EL (cell line): ENCODE measurements at regions not wholly inside any gene's neighbourhood (a gene's known extent, or its start where the extent isn't known, plus 50 kb on each side); places are given as distances from the start of the nearest gene placed in this dataset.
"Not testable (repeated sequence)": the region's sequence is repeated elsewhere in the genome, so short reads cannot be mapped to it uniquely, and the experiment has no call there.

Experiments used
- DNase-seq: peaks from one replicate; pipeline ENCODE4 v3.0.0-alpha.2; 2016

- no peak for DNase-seq
These were observed 199.8 kb upstream of the CNTNAP2 start for GRCh38 chr7:145916776-145917175.

- no peak for DNase-seq
These were observed 200.9 kb upstream of the CNTNAP2 start for GRCh38 chr7:145915679-145916078.

GRCh38 chr7:145909991-145910513 is 206.5 kb upstream of the CNTNAP2 start:
- no peak for DNase-seq

GRCh38 chr7:145903658-145904057 is 212.9 kb upstream of the CNTNAP2 start:
- no peak for DNase-seq

GRCh38 chr7:145902123-145902522 is 214.5 kb upstream of the CNTNAP2 start:
- no peak for DNase-seq

GRCh38 chr7:145899938-145900337 is 216.7 kb upstream of the CNTNAP2 start:
- no peak for DNase-seq

- DNase-seq = no peak
These were observed 222.6 kb upstream of the CNTNAP2 start for GRCh38 chr7:145893925-145894535.

GRCh38 chr7:145884716-145885514 is 231.7 kb upstream of the CNTNAP2 start:
- no peak for DNase-seq

GRCh38 chr7:145876376-145876775 is 240.2 kb upstream of the CNTNAP2 start:
- DNase-seq = no peak

- no peak for DNase-seq
These were observed 241.3 kb upstream of the CNTNAP2 start for GRCh38 chr7:145875267-145875666.

- DNase-seq = no peak
These were observed 247.7 kb upstream of the CNTNAP2 start for GRCh38 chr7:145868935-145869334.

GRCh38 chr7:145862212-145862611 is 254.4 kb upstream of the CNTNAP2 start:
- DNase-seq = no peak

GRCh38 chr7:145860809-145861208 is 255.8 kb upstream of the CNTNAP2 start:
- DNase-seq = no peak

GRCh38 chr7:145850636-145851035 is 266.0 kb upstream of the CNTNAP2 start:
- DNase-seq = no peak

- DNase-seq = no peak
These were observed 267.9 kb upstream of the CNTNAP2 start for GRCh38 chr7:145848691-145849090.

GRCh38 chr7:145845345-145845744 is 271.3 kb upstream of the CNTNAP2 start:
- no peak for DNase-seq

GRCh38 chr7:145839814-145840213 is 276.8 kb upstream of the CNTNAP2 start:
- no peak for DNase-seq

- DNase-seq = no peak
These were observed 284.9 kb upstream of the CNTNAP2 start for GRCh38 chr7:145831616-145832206.

GRCh38 chr7:145817687-145818086 is 298.9 kb upstream of the CNTNAP2 start:
- no peak for DNase-seq

- no peak for DNase-seq
These were observed 304.4 kb upstream of the CNTNAP2 start for GRCh38 chr7:145812218-145812617.

- not testable (repeated sequence) for DNase-seq
These were observed 311.1 kb upstream of the CNTNAP2 start for GRCh38 chr7:145805496-145805895.

GRCh38 chr7:145797507-145797906 is 319.1 kb upstream of the CNTNAP2 start:
- DNase-seq = no peak

- no peak for DNase-seq
These were observed 321.5 kb upstream of the CNTNAP2 start for GRCh38 chr7:145795132-145795531.
